ENCODE measurements at regions not wholly inside any gene's neighbourhood (a gene's known extent, or its start where the extent isn't known, plus 50 kb on each side); places are given as distances from the start of the nearest gene placed in this dataset.

DNA sequence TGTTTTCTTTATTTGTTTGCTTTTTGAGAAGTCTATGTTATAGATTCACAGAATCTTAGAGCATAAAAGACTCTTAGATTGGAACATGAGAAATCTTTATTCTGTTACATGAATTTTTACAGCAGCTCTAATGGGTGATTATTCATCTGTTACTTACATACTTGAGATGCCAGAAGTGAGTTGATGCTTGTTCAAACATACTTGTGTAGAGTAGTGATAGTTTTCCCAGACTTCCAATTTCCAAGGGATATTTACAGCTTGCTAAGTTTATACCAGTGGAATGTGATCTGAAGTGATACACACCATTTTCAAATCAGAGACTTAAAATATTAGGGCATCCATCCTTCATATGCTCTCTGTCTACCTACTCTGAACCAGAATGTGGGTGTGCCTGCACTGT lies 252.9 kb upstream of the SMIM31 start:
- TF ChIP-seq, protein P1, sequence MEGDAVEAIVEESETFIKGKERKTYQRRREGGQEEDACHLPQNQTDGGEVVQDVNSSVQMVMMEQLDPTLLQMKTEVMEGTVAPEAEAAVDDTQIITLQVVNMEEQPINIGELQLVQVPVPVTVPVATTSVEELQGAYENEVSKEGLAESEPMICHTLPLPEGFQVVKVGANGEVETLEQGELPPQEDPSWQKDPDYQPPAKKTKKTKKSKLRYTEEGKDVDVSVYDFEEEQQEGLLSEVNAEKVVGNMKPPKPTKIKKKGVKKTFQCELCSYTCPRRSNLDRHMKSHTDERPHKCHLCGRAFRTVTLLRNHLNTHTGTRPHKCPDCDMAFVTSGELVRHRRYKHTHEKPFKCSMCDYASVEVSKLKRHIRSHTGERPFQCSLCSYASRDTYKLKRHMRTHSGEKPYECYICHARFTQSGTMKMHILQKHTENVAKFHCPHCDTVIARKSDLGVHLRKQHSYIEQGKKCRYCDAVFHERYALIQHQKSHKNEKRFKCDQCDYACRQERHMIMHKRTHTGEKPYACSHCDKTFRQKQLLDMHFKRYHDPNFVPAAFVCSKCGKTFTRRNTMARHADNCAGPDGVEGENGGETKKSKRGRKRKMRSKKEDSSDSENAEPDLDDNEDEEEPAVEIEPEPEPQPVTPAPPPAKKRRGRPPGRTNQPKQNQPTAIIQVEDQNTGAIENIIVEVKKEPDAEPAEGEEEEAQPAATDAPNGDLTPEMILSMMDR (IDR thresholded peaks at IDR 0.05; ENCODE audit: poor library complexity, severe bottlenecking): no peak
- no peak for TF ChIP-seq POLR2AphosphoS5 (IDR thresholded peaks at IDR 0.05)
- no peak for TF ChIP-seq RAD21 (conservative IDR thresholded peaks at IDR 0.05)
- TF ChIP-seq EZH2 (IDR thresholded peaks at IDR 0.05; ENCODE audit: borderline replicate concordance, insufficient read depth, low read length, poor library complexity, severe bottlenecking): no peak
- TF ChIP-seq, protein P2, sequence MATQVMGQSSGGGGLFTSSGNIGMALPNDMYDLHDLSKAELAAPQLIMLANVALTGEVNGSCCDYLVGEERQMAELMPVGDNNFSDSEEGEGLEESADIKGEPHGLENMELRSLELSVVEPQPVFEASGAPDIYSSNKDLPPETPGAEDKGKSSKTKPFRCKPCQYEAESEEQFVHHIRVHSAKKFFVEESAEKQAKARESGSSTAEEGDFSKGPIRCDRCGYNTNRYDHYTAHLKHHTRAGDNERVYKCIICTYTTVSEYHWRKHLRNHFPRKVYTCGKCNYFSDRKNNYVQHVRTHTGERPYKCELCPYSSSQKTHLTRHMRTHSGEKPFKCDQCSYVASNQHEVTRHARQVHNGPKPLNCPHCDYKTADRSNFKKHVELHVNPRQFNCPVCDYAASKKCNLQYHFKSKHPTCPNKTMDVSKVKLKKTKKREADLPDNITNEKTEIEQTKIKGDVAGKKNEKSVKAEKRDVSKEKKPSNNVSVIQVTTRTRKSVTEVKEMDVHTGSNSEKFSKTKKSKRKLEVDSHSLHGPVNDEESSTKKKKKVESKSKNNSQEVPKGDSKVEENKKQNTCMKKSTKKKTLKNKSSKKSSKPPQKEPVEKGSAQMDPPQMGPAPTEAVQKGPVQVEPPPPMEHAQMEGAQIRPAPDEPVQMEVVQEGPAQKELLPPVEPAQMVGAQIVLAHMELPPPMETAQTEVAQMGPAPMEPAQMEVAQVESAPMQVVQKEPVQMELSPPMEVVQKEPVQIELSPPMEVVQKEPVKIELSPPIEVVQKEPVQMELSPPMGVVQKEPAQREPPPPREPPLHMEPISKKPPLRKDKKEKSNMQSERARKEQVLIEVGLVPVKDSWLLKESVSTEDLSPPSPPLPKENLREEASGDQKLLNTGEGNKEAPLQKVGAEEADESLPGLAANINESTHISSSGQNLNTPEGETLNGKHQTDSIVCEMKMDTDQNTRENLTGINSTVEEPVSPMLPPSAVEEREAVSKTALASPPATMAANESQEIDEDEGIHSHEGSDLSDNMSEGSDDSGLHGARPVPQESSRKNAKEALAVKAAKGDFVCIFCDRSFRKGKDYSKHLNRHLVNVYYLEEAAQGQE (IDR thresholded peaks at IDR 0.05; ENCODE audit: borderline replicate concordance): no peak
- no peak for TF ChIP-seq EP300 (conservative IDR thresholded peaks at IDR 0.05; ENCODE audit: poor library complexity, severe bottlenecking)
- TF ChIP-seq TAF1 (IDR thresholded peaks at IDR 0.05; ENCODE audit: low read depth): no peak
